WTC11 (cell line): ENCODE measurements at regions not wholly inside any gene's neighbourhood (a gene's known extent, or its start where the extent isn't known, plus 50 kb on each side); places are given as distances from the start of the nearest gene placed in this dataset.

Experiments used
- NFYB ChIP-seq: sonication (generic); formaldehyde crosslinking; conservative IDR thresholded peaks from 2 replicates; pipeline ENCODE4 v1.8.0; 2022; ENCODE audit warnings: low read depth, missing genetic modification reagents
- NR1H2 ChIP-seq: sonication (generic); formaldehyde crosslinking; IDR thresholded peaks from 2 replicates; pipeline ENCODE4 v1.9.0; 2021; ENCODE audit warnings: mild to moderate bottlenecking, moderate library complexity, missing genetic modification reagents
- ZNF121 ChIP-seq: sonication (generic); formaldehyde crosslinking; IDR thresholded peaks from 2 replicates; pipeline ENCODE4 v1.8.0; 2023; ENCODE audit warnings: missing genetic modification reagents
- TF ChIP-seq, protein P1 (sequence below): fragments of 200-600 bp; IDR thresholded peaks from 2 replicates; pipeline ENCODE4 v1.8.0; 2022; ENCODE audit warnings: antibody characterized with exemption

DNA sequence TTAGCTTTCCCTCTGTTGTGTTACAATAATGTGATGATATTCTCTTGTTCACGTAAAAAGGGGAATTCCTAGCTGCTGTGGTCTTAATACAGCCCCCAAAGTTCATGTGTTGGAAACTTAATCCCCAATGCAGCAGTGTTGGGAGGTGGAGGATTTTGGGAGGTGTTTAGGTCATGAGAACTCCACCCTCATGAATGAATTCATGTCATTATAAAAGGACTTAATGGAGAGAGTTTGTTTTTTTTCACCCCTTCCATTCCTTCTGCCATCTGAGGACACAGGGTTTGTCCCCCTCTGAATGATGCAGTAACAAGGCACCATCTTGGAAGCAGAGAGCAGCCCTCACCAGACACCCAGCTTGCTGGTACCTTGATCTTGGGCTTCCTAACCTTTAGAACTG lies 253.4 kb upstream of the DDHD1 start:
- TF ChIP-seq NFYB (CRISPR knock-in tag) = no peak
- no peak for TF ChIP-seq NR1H2
- TF ChIP-seq, protein P1, sequence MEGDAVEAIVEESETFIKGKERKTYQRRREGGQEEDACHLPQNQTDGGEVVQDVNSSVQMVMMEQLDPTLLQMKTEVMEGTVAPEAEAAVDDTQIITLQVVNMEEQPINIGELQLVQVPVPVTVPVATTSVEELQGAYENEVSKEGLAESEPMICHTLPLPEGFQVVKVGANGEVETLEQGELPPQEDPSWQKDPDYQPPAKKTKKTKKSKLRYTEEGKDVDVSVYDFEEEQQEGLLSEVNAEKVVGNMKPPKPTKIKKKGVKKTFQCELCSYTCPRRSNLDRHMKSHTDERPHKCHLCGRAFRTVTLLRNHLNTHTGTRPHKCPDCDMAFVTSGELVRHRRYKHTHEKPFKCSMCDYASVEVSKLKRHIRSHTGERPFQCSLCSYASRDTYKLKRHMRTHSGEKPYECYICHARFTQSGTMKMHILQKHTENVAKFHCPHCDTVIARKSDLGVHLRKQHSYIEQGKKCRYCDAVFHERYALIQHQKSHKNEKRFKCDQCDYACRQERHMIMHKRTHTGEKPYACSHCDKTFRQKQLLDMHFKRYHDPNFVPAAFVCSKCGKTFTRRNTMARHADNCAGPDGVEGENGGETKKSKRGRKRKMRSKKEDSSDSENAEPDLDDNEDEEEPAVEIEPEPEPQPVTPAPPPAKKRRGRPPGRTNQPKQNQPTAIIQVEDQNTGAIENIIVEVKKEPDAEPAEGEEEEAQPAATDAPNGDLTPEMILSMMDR = no peak
- TF ChIP-seq ZNF121 (CRISPR knock-in tag) = no peak
